Retinal pigment epithelial cell (primary cell): ENCODE measurements at regions not wholly inside any gene's neighbourhood (a gene's known extent, or its start where the extent isn't known, plus 50 kb on each side); places are given as distances from the start of the nearest gene placed in this dataset.

ENCODE experiments used
- DNase-seq: peaks from one replicate; pipeline ENCODE4 v3.0.0-alpha.2; 2010; ENCODE audit warnings: low read depth
- H3K4me3 ChIP-seq: 2 replicates; pipeline ENCODE4 v1.5.1; 2011; ENCODE audit warnings: mild to moderate bottlenecking, low read length, control low read depth, moderate library complexity
- TF ChIP-seq, protein P1 (sequence below): conservative IDR thresholded peaks from 2 replicates; pipeline ENCODE4 v1.5.1; 2011; ENCODE audit warnings: low read depth, low read length, control low read depth, inconsistent platforms

DNA sequence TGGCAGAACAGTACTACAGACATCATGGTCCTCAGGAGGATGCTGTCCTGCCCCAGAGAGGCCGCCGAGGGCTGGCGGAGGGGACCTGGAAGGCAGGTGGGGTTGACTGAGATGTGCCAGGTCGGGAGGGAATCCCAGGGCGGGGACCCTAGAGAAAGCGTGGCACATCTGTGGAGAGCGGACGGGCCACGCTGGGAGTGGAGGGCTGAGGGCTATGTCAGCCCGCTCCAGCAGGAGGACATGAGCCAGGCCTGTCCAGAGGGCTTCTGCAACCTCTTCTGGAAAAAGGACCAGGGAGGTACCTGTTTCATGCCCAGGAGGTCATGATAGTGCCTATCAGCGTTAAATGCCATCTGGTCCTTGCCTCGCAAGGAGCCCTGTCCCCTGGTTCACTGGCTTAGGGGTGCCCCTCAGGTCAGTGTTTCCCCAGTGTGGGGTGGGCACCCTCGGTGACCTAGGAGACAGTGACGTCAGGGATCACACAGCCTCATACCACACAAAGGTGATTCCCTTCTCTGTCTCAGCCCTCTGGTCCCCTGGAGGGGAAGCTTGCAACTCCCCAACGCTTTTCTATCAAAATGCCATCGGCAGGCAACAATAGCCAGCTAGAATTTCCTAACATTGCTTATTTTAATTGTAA is 103.6 kb upstream of the IER5L start:
- no peak for DNase-seq
- H3K4me3 ChIP-seq = no peak overlapping the region
- TF ChIP-seq, protein P1, sequence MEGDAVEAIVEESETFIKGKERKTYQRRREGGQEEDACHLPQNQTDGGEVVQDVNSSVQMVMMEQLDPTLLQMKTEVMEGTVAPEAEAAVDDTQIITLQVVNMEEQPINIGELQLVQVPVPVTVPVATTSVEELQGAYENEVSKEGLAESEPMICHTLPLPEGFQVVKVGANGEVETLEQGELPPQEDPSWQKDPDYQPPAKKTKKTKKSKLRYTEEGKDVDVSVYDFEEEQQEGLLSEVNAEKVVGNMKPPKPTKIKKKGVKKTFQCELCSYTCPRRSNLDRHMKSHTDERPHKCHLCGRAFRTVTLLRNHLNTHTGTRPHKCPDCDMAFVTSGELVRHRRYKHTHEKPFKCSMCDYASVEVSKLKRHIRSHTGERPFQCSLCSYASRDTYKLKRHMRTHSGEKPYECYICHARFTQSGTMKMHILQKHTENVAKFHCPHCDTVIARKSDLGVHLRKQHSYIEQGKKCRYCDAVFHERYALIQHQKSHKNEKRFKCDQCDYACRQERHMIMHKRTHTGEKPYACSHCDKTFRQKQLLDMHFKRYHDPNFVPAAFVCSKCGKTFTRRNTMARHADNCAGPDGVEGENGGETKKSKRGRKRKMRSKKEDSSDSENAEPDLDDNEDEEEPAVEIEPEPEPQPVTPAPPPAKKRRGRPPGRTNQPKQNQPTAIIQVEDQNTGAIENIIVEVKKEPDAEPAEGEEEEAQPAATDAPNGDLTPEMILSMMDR = no peak

DNA sequence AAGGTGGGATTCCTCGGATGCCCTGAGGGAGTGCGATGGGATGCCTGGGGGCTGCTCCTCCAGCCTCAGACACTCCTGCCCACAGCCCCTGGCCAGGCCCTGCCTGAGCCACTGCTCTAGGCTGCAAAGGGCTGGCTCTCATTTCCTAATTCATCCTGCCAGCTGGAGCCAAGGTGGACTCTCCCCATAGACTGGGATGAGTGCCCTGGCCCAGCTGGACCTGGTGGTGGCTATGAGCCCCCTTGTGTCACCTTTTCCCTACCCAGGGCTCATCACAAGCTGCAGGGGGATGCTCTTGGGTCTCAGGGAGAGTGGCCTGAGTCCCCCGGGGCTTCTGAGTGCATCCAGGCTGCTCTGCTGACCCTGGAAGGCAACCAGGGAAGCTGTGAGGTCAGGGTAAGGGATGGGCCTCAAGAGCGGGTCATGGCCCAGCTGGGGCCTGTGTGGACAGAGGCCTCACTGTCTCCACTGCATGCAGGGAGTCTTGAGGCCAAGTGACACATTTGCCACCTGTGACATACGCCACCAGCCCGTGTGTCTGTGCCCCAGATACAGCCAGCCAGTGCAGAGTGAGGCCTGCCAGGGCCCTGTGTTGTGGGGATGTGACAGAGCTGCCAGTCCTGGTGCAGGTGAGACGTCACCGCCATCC is 102.7 kb upstream of the IER5L start:
- no peak overlapping the region for H3K4me3 ChIP-seq
- TF ChIP-seq, protein P1 = no peak
- no peak for DNase-seq

- DNase-seq = no peak
- no peak overlapping the region for H3K4me3 ChIP-seq
- TF ChIP-seq, protein P1 = no peak
Measured at GRCh38 chr9:129280236-129280622, 102.2 kb upstream of the IER5L start.

DNA sequence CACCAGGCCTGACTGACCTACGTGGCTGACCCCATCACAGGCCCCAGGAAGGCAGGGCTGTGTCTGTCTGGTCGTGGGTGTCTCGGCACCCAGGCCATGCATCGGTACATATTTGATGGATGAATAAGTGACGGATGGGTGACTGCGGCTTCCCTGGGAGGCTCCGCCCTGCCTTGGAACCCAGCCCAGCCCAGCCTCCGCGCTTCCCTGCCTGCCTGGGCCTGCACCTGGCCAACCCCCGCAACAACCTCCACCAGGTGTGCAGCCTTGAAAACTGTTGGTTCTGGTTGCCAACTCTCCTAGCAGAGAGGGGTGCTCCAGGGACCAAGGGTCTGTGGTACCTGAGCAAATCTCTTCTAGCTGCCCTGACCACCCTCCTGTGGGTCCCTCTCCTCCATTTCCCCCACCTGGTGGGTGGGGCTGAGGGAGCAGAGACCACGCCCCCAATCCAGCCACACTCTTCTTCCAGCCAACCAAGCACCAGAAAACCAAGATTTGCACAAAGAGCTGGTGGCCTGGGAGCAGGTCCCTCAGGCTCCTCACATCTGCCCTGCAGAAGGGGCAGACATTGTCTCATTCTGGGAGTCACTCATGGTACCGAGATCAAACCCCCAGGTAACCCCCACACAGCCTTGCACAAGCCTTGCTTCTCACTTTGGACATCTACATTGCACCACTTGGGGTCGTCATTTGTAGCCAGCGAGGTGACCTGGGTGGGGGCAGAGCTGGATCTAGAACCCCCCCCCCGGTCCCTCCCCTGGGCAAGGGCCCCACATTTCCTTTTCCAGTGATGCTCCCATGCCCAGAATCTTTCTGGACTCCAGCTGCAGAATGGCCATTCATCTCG is 100.6 kb upstream of the IER5L start:
- TF ChIP-seq, protein P1 = no peak
- no peak overlapping the region for H3K4me3 ChIP-seq
- DNase-seq = no peak

- DNase-seq = no peak
- H3K4me3 ChIP-seq = no peak overlapping the region
- TF ChIP-seq, protein P1 = no peak
Measured at GRCh38 chr9:129276486-129277230, 98.6 kb upstream of the IER5L start.

DNA sequence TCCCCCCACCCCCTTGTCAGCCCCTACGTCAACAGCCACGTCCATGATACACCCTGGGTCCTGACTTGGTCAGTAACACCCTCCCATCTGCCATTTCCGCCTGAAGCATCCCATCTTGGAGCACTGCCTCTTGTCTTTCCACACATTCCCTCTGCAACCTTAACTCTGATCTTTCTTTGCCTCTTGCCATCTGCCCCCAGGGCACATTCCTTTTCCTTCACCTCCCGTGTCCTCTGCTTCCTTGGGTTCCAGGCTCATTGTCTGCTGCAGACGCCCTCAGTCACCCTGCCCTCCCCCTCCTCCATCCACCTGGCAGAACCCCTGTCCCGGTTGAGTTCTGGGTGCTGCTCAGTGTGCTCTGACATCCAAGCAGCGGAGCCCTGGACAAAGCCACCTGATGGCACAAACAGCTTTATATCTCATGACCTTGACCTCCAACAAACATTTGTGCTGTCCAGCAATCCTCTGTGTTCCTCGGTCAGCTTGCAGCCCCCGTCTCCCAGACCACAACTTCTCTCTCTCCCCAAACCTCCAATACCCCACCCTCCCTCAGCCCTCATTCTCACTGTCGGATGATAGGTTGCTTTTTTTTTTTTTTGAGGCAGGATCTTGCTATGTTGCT is 97.7 kb upstream of the IER5L start:
- TF ChIP-seq, protein P1 = no peak
- no peak overlapping the region for H3K4me3 ChIP-seq
- no peak for DNase-seq
